ENCODE measurements at regions not wholly inside any gene's neighbourhood (a gene's known extent, or its start where the extent isn't known, plus 50 kb on each side); places are given as distances from the start of the nearest gene placed in this dataset.

DNA sequence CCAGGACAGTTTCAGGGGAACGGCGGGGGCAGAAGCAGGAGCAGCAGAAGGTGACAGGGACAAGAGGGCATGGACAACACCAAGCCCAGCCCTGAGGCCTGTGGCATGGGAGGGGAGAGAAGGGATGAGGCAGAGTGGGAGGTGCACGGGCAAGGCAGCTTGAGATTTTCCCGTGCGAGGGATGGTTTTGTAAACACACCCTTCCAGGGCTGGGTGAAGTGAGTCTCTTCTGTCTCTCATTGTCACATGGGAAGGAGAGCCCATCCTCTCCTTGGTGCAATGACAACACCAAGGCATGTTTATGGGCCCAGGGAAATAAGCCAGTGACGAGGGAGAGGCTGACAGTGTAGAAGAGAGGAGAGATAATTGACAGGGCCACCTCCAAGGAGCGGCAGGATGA lies 69.6 kb upstream of the RIOK3 start:
- Histone ChIP-seq H3F3A (ENCODE audit: insufficient read depth) (peaks cover 2% of the 10 kb centered on the region), H3K9me2 (ENCODE audit: insufficient read depth) (no peaks in the 10 kb centered on the region), H2AFZ (no peak overlapping the region), H3K4me3 (no peak overlapping the region), H3K9me3 (ENCODE audit: low read depth) (no peaks in the 10 kb centered on the region), H3K27ac (no peak overlapping the region), H4K20me1 (ENCODE audit: insufficient read depth) (no peaks in the 10 kb centered on the region), H3K4me2 (ENCODE audit: unreplicated experiment) (no peak overlapping the region), H3K79me2 (ENCODE audit: insufficient read depth) (no peaks in the 10 kb centered on the region), H3K27me3 (replicated peaks; ENCODE audit: insufficient read depth) (no peaks in the 10 kb centered on the region), H3K9ac (no peak overlapping the region), H3K4me1 (ENCODE audit: insufficient read depth) (peaks cover 3% of the 10 kb centered on the region), H3K36me3 (ENCODE audit: low read depth) (no peaks in the 10 kb centered on the region)
- in situ Hi-C loops (cut with MboI) = no loop called here
- DNase-seq = no peak
- TF ChIP-seq EZH2 (IDR thresholded peaks at IDR 0.05; ENCODE audit: insufficient read depth, poor library complexity, severe bottlenecking) (no peak), EZH2phosphoT487 (IDR thresholded peaks at IDR 0.05; ENCODE audit: insufficient read depth, low read depth) (no peak)
- WGBS, 2 experiments (ENCODE audit: low coverage in 1 of 2, low lambda C conversion rate in 2 of 2, missing lambda C conversion rate in 2 of 2) = 89 to 90% methylated on average over 7 of the region's 7 CpGs

- H3K4me2 ChIP-seq (ENCODE audit: unreplicated experiment) = no peak overlapping the region
- in situ Hi-C loops (cut with MboI) = no loop called here
- H2AFZ ChIP-seq = no peak overlapping the region
- H3K4me3 ChIP-seq = no peak overlapping the region
- H3K4me1 ChIP-seq (ENCODE audit: insufficient read depth) = no peaks in the 10 kb centered on the region
- 92 to 93% methylated on average over 13 of the region's 13 CpGs for WGBS, 2 experiments (ENCODE audit: low coverage in 1 of 2, low lambda C conversion rate in 2 of 2, missing lambda C conversion rate in 2 of 2)
- no peaks in the 10 kb centered on the region for H3F3A ChIP-seq (ENCODE audit: insufficient read depth)
- no peaks in the 10 kb centered on the region for H3K79me2 ChIP-seq (ENCODE audit: insufficient read depth)
- no peaks in the 10 kb centered on the region for H3K36me3 ChIP-seq (ENCODE audit: low read depth)
- H3K27me3 ChIP-seq (replicated peaks; ENCODE audit: insufficient read depth) = no peaks in the 10 kb centered on the region
- H3K9me2 ChIP-seq (ENCODE audit: insufficient read depth) = no peaks in the 10 kb centered on the region
- no peak overlapping the region for H3K9ac ChIP-seq
- no peaks in the 10 kb centered on the region for H3K9me3 ChIP-seq (ENCODE audit: low read depth)
- TF ChIP-seq EZH2phosphoT487 (IDR thresholded peaks at IDR 0.05; ENCODE audit: insufficient read depth, low read depth) (no peak), EZH2 (IDR thresholded peaks at IDR 0.05; ENCODE audit: insufficient read depth, poor library complexity, severe bottlenecking) (no peak)
- H4K20me1 ChIP-seq (ENCODE audit: insufficient read depth) = no peaks in the 10 kb centered on the region
- no peak overlapping the region for H3K27ac ChIP-seq
- no peak for DNase-seq
Observed at GRCh38 chr18:23384778-23385736, 68.0 kb upstream of the RIOK3 start.

DNA sequence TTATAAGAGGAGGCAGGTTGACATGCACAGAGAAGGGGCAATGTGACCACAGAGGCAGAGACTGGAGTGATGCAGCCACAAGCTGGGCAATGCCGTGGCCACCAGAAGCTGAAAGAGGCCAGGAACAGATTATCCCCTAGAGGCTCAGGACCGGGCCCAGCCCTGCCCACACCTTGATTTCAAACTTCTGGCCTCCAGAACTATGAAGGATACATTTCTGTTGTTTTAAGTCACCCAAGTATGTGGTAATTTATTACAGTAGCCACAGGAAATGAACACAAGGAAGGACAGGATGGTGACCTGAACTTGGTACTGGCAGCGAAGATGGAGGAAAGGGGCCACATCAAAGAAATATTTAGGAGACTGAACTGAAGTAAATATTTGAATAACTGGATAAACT lies 66.8 kb upstream of the RIOK3 start:
- in situ Hi-C loops (cut with MboI) = no loop called here
- no peak for TF ChIP-seq EZH2phosphoT487 (IDR thresholded peaks at IDR 0.05; ENCODE audit: insufficient read depth, low read depth)
- TF ChIP-seq EZH2 (IDR thresholded peaks at IDR 0.05; ENCODE audit: insufficient read depth, poor library complexity, severe bottlenecking) = no peak
- H3K27me3 ChIP-seq (replicated peaks; ENCODE audit: insufficient read depth) = no peaks in the 10 kb centered on the region
- DNase-seq = no peak
- H3K79me2 ChIP-seq (ENCODE audit: insufficient read depth) = no peaks in the 10 kb centered on the region
- 78 to 88% methylated on average over 3 of the region's 3 CpGs for WGBS, 2 experiments (ENCODE audit: low coverage in 1 of 2, low lambda C conversion rate in 2 of 2, missing lambda C conversion rate in 2 of 2)
- H3K4me2 ChIP-seq (ENCODE audit: unreplicated experiment) = no peak overlapping the region
- no peaks in the 10 kb centered on the region for H3K9me3 ChIP-seq (ENCODE audit: low read depth)
- H3K27ac ChIP-seq = no peak overlapping the region
- H3K9me2 ChIP-seq (ENCODE audit: insufficient read depth) = no peaks in the 10 kb centered on the region
- H2AFZ ChIP-seq = no peak overlapping the region
- no peaks in the 10 kb centered on the region for H3K36me3 ChIP-seq (ENCODE audit: low read depth)
- H3K4me3 ChIP-seq = no peak overlapping the region
- H4K20me1 ChIP-seq (ENCODE audit: insufficient read depth) = no peaks in the 10 kb centered on the region
- H3K4me1 ChIP-seq (ENCODE audit: insufficient read depth) = no peaks in the 10 kb centered on the region
- H3F3A ChIP-seq (ENCODE audit: insufficient read depth) = no peaks in the 10 kb centered on the region
- no peak overlapping the region for H3K9ac ChIP-seq

DNA sequence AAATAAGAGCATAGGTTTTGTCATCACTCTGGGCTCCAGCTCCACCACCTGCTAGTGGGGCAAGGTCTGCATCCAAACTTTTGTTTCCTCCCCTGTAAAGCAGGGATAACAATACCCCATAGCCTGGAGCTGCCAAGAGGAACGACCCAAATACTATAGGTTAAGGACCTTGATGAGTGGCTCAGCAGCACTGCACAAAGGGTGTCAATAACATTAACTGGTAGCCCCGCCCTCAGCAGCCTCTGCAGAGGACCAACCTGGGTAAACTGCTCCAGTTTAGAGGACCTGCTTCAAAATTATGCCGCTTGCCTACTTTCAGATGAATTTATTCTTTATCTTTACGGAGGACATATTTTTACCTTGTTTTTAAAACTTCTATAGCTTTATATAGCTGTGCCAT lies 65.8 kb upstream of the RIOK3 start:
- H3K36me3 ChIP-seq (ENCODE audit: low read depth) = no peaks in the 10 kb centered on the region
- no peaks in the 10 kb centered on the region for H3K9me3 ChIP-seq (ENCODE audit: low read depth)
- WGBS, 2 experiments (ENCODE audit: low coverage in 1 of 2, low lambda C conversion rate in 2 of 2, missing lambda C conversion rate in 2 of 2) = 93 to 95% methylated on average over 4 of the region's 4 CpGs
- H3K27me3 ChIP-seq (replicated peaks; ENCODE audit: insufficient read depth) = no peaks in the 10 kb centered on the region
- no peak overlapping the region for H3K27ac ChIP-seq
- no peaks in the 10 kb centered on the region for H3K79me2 ChIP-seq (ENCODE audit: insufficient read depth)
- no peaks in the 10 kb centered on the region for H4K20me1 ChIP-seq (ENCODE audit: insufficient read depth)
- no peak for DNase-seq
- H3K4me1 ChIP-seq (ENCODE audit: insufficient read depth) = no peaks in the 10 kb centered on the region
- no peak for TF ChIP-seq EZH2 (IDR thresholded peaks at IDR 0.05; ENCODE audit: insufficient read depth, poor library complexity, severe bottlenecking)
- no peak overlapping the region for H2AFZ ChIP-seq
- H3K9me2 ChIP-seq (ENCODE audit: insufficient read depth) = no peaks in the 10 kb centered on the region
- no peak overlapping the region for H3K4me3 ChIP-seq
- no peak overlapping the region for H3K9ac ChIP-seq
- H3F3A ChIP-seq (ENCODE audit: insufficient read depth) = peaks cover 3% of the 10 kb centered on the region; the same call in 1 of the 2 replicates
- no peak overlapping the region for H3K4me2 ChIP-seq (ENCODE audit: unreplicated experiment)
- in situ Hi-C loops (cut with MboI) = no loop called here
